ENCODE measurements at regions not wholly inside any gene's neighbourhood (a gene's known extent, or its start where the extent isn't known, plus 50 kb on each side); places are given as distances from the start of the nearest gene placed in this dataset.

GRCh38 chr5:142540922-142541422 lies 144.9 kb downstream of the FGF1 start:
- TF ChIP-seq EZH2phosphoT487 (IDR thresholded peaks at IDR 0.05; ENCODE audit: borderline replicate concordance), result no peak
- TF ChIP-seq, protein P1, sequence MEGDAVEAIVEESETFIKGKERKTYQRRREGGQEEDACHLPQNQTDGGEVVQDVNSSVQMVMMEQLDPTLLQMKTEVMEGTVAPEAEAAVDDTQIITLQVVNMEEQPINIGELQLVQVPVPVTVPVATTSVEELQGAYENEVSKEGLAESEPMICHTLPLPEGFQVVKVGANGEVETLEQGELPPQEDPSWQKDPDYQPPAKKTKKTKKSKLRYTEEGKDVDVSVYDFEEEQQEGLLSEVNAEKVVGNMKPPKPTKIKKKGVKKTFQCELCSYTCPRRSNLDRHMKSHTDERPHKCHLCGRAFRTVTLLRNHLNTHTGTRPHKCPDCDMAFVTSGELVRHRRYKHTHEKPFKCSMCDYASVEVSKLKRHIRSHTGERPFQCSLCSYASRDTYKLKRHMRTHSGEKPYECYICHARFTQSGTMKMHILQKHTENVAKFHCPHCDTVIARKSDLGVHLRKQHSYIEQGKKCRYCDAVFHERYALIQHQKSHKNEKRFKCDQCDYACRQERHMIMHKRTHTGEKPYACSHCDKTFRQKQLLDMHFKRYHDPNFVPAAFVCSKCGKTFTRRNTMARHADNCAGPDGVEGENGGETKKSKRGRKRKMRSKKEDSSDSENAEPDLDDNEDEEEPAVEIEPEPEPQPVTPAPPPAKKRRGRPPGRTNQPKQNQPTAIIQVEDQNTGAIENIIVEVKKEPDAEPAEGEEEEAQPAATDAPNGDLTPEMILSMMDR (conservative IDR thresholded peaks at IDR 0.05; ENCODE audit: low read length), result no peak

Data from Loucy (cell line).